ENCODE measurements at regions not wholly inside any gene's neighbourhood (a gene's known extent, or its start where the extent isn't known, plus 50 kb on each side); places are given as distances from the start of the nearest gene placed in this dataset.

- ATAC-seq (replicated peaks): no peak
- Mint-ChIP-seq H3K4me1 (no peaks in the 10 kb centered on the region), H3K27ac (no peak overlapping the region), H3K27me3 (peaks cover 30% of the 10 kb centered on the region), H3K4me3 (no peak overlapping the region), H3K36me3 (ENCODE audit: low read depth) (no peaks in the 10 kb centered on the region), H3K9me3 (no peaks in the 10 kb centered on the region)
Measured at GRCh38 chr17:15092261-15092660, 172.9 kb downstream of the PMP22 start.

- peaks cover 30% of the 10 kb centered on the region for H3K27me3 Mint-ChIP-seq
- H3K4me3 Mint-ChIP-seq: no peak overlapping the region
- H3K27ac Mint-ChIP-seq: no peak overlapping the region
- H3K36me3 Mint-ChIP-seq (ENCODE audit: low read depth): no peaks in the 10 kb centered on the region
- ATAC-seq (replicated peaks): no peak
- no peaks in the 10 kb centered on the region for H3K4me1 Mint-ChIP-seq
- no peaks in the 10 kb centered on the region for H3K9me3 Mint-ChIP-seq
Measured at GRCh38 chr17:15091825-15092224, 173.3 kb downstream of the PMP22 start.

GRCh38 chr17:15090533-15090932 lies 174.6 kb downstream of the PMP22 start:
- no peaks in the 10 kb centered on the region for H3K4me1 Mint-ChIP-seq
- H3K27ac Mint-ChIP-seq: no peak overlapping the region

GRCh38 chr17:15087946-15088345 lies 177.2 kb downstream of the PMP22 start:
- H3K27me3 Mint-ChIP-seq: peaks cover 38% of the 10 kb centered on the region
- H3K9me3 Mint-ChIP-seq: no peaks in the 10 kb centered on the region
- H3K27ac Mint-ChIP-seq: no peak overlapping the region
- no peaks in the 10 kb centered on the region for H3K36me3 Mint-ChIP-seq (ENCODE audit: low read depth)
- no peaks in the 10 kb centered on the region for H3K4me1 Mint-ChIP-seq
- ATAC-seq (replicated peaks): no peak
- H3K4me3 Mint-ChIP-seq: no peak overlapping the region

More at GRCh38 chr17:15090533-15090932, 174.6 kb downstream of the PMP22 start:
- H3K9me3 Mint-ChIP-seq: no peaks in the 10 kb centered on the region
- peaks cover 36% of the 10 kb centered on the region for H3K27me3 Mint-ChIP-seq
- H3K4me3 Mint-ChIP-seq: no peak overlapping the region
- H3K36me3 Mint-ChIP-seq (ENCODE audit: low read depth): no peaks in the 10 kb centered on the region
- ATAC-seq (replicated peaks): no peak

- H3K4me1 Mint-ChIP-seq: no peaks in the 10 kb centered on the region
- peaks cover 43% of the 10 kb centered on the region for H3K27me3 Mint-ChIP-seq
- no peak overlapping the region for H3K27ac Mint-ChIP-seq
- no peaks in the 10 kb centered on the region for H3K36me3 Mint-ChIP-seq (ENCODE audit: low read depth)
- ATAC-seq (replicated peaks): no peak
- no peaks in the 10 kb centered on the region for H3K9me3 Mint-ChIP-seq
- no peak overlapping the region for H3K4me3 Mint-ChIP-seq
Measured at GRCh38 chr17:15086776-15087295, 178.3 kb downstream of the PMP22 start.

- Mint-ChIP-seq H3K36me3 (ENCODE audit: low read depth) (no peaks in the 10 kb centered on the region), H3K4me3 (no peak overlapping the region), H3K27ac (no peak overlapping the region), H3K27me3 (peaks cover 42% of the 10 kb centered on the region), H3K4me1 (no peaks in the 10 kb centered on the region), H3K9me3 (no peaks in the 10 kb centered on the region)
- ATAC-seq (replicated peaks): no peak
Measured at GRCh38 chr17:15085890-15086677, 179.0 kb downstream of the PMP22 start.

GRCh38 chr17:15083225-15083624 lies 181.9 kb downstream of the PMP22 start:
- no peak overlapping the region for H3K4me3 Mint-ChIP-seq
- no peaks in the 10 kb centered on the region for H3K9me3 Mint-ChIP-seq
- ATAC-seq (replicated peaks): no peak
- H3K36me3 Mint-ChIP-seq (ENCODE audit: low read depth): no peaks in the 10 kb centered on the region
- H3K27ac Mint-ChIP-seq: no peak overlapping the region
- peaks cover 30% of the 10 kb centered on the region for H3K27me3 Mint-ChIP-seq
- H3K4me1 Mint-ChIP-seq: no peaks in the 10 kb centered on the region

GRCh38 chr17:15081008-15081407 lies 184.1 kb downstream of the PMP22 start:
- no peak for ATAC-seq (replicated peaks)
- H3K27ac Mint-ChIP-seq: no peak overlapping the region
- peaks cover 24% of the 10 kb centered on the region for H3K27me3 Mint-ChIP-seq
- no peaks in the 10 kb centered on the region for H3K36me3 Mint-ChIP-seq (ENCODE audit: low read depth)
- H3K4me3 Mint-ChIP-seq: no peak overlapping the region
- H3K4me1 Mint-ChIP-seq: no peaks in the 10 kb centered on the region
- no peaks in the 10 kb centered on the region for H3K9me3 Mint-ChIP-seq

GRCh38 chr17:15078570-15078969 lies 186.6 kb downstream of the PMP22 start:
- ATAC-seq (replicated peaks): no peak
- Mint-ChIP-seq H3K4me1 (no peaks in the 10 kb centered on the region), H3K27ac (no peak overlapping the region), H3K27me3 (peaks cover 12% of the 10 kb centered on the region), H3K9me3 (no peaks in the 10 kb centered on the region), H3K36me3 (ENCODE audit: low read depth) (no peaks in the 10 kb centered on the region), H3K4me3 (no peak overlapping the region)

- Mint-ChIP-seq H3K4me1 (no peaks in the 10 kb centered on the region), H3K9me3 (no peaks in the 10 kb centered on the region), H3K4me3 (no peak overlapping the region), H3K36me3 (ENCODE audit: low read depth) (no peaks in the 10 kb centered on the region), H3K27me3 (peaks cover 8% of the 10 kb centered on the region), H3K27ac (no peak overlapping the region)
- no peak for ATAC-seq (replicated peaks)
Measured at GRCh38 chr17:15076991-15077663, 188.0 kb downstream of the PMP22 start.

- H3K4me3 Mint-ChIP-seq: no peak overlapping the region
- ATAC-seq (replicated peaks): no peak
- no peaks in the 10 kb centered on the region for H3K4me1 Mint-ChIP-seq
- peaks cover 4% of the 10 kb centered on the region for H3K9me3 Mint-ChIP-seq
- H3K27ac Mint-ChIP-seq: no peak overlapping the region
- peaks cover 31% of the 10 kb centered on the region for H3K27me3 Mint-ChIP-seq
- no peaks in the 10 kb centered on the region for H3K36me3 Mint-ChIP-seq (ENCODE audit: low read depth)
Measured at GRCh38 chr17:15051933-15052332, 213.2 kb downstream of the PMP22 start.

GRCh38 chr17:15049795-15050160 lies 215.3 kb downstream of the PMP22 start:
- Mint-ChIP-seq H3K9me3 (no peaks in the 10 kb centered on the region), H3K27me3 (peaks cover 26% of the 10 kb centered on the region), H3K27ac (no peak overlapping the region), H3K36me3 (ENCODE audit: low read depth) (no peaks in the 10 kb centered on the region), H3K4me1 (no peaks in the 10 kb centered on the region), H3K4me3 (no peak overlapping the region)
- no peak for ATAC-seq (replicated peaks)

GRCh38 chr17:15048933-15049794 lies 216.0 kb downstream of the PMP22 start:
- Mint-ChIP-seq H3K36me3 (ENCODE audit: low read depth) (no peaks in the 10 kb centered on the region), H3K27me3 (peaks cover 29% of the 10 kb centered on the region), H3K9me3 (no peaks in the 10 kb centered on the region), H3K4me1 (no peaks in the 10 kb centered on the region), H3K4me3 (no peak overlapping the region), H3K27ac (no peak overlapping the region)
- ATAC-seq (replicated peaks): no peak

GRCh38 chr17:15048381-15048780 lies 216.7 kb downstream of the PMP22 start:
- Mint-ChIP-seq H3K36me3 (ENCODE audit: low read depth) (no peaks in the 10 kb centered on the region), H3K9me3 (no peaks in the 10 kb centered on the region), H3K4me1 (no peaks in the 10 kb centered on the region), H3K27ac (no peak overlapping the region), H3K4me3 (no peak overlapping the region), H3K27me3 (peaks cover 27% of the 10 kb centered on the region)
- ATAC-seq (replicated peaks): no peak
